DOHH2 (cell line): ENCODE measurements at regions not wholly inside any gene's neighbourhood (a gene's known extent, or its start where the extent isn't known, plus 50 kb on each side); places are given as distances from the start of the nearest gene placed in this dataset.

Source experiments
- H3F3A ChIP-seq: fragments of 200-600 bp; sonication (generic), shearing (Covaris generic); 2 replicates; pipeline ENCODE4 v1.6.0; 2016; ENCODE audit warnings: antibody characterized with exemption, mild to moderate bottlenecking; ENCODE audit not compliant: control insufficient read depth, insufficient read depth
- H3K27ac ChIP-seq: fragments of 200-600 bp; sonication (generic); 2 replicates; pipeline ENCODE4 v1.5.1; 2014; ENCODE audit warnings: low read depth, mild to moderate bottlenecking, low read length, moderate library complexity
- H3K27me3 ChIP-seq: fragments of 200-600 bp; sonication (generic); 2 replicates; pipeline ENCODE4 v1.6.1; 2014; ENCODE audit warnings: mild to moderate bottlenecking, low read length, mixed read lengths; ENCODE audit not compliant: control insufficient read depth
- H3K36me3 ChIP-seq: fragments of 200-600 bp; sonication (generic); 2 replicates; pipeline ENCODE4 v1.6.1; 2014; ENCODE audit warnings: mild to moderate bottlenecking, low read length, moderate library complexity, mixed read lengths; ENCODE audit not compliant: control insufficient read depth
- H3K4me1 ChIP-seq: fragments of 200-600 bp; sonication (generic); 2 replicates; pipeline ENCODE4 v1.6.1; 2014; ENCODE audit warnings: mild to moderate bottlenecking, low read length, mixed read lengths; ENCODE audit not compliant: control insufficient read depth
- H3K4me2 ChIP-seq: fragments of 200-600 bp; sonication (generic); 2 replicates; pipeline ENCODE4 v1.6.0; 2014; ENCODE audit warnings: mild to moderate bottlenecking, low read length, moderate library complexity
- H3K4me3 ChIP-seq: fragments of 200-600 bp; sonication (generic); 2 replicates; pipeline ENCODE4 v1.5.1; 2014; ENCODE audit warnings: mild to moderate bottlenecking, low read length, mixed read lengths
- H3K79me2 ChIP-seq: fragments of 200-600 bp; sonication (generic); 2 replicates; pipeline ENCODE4 v1.6.1; 2014; ENCODE audit warnings: mild to moderate bottlenecking, low read length, mixed read lengths; ENCODE audit not compliant: control insufficient read depth
- H3K9me2 ChIP-seq: fragments of 200-600 bp; sonication (generic); replicated peaks from 2 replicates; pipeline ENCODE4 v1.6.1; 2014; ENCODE audit warnings: mild to moderate bottlenecking, low read length, mixed read lengths; ENCODE audit not compliant: control insufficient read depth
- H3K9me3 ChIP-seq: fragments of 200-600 bp; sonication (generic); 2 replicates; pipeline ENCODE4 v1.6.1; 2014; ENCODE audit warnings: antibody characterized with exemption, low read length, mixed read lengths; ENCODE audit not compliant: control insufficient read depth, insufficient read depth
- H4K20me1 ChIP-seq: fragments of 200-600 bp; sonication (generic); 2 replicates; pipeline ENCODE4 v1.6.0; 2014; ENCODE audit warnings: low read depth, mild to moderate bottlenecking, antibody characterized with exemption, low read length, moderate library complexity; ENCODE audit not compliant: control insufficient read depth, insufficient read depth
- CTCF ChIP-seq: fragments of 200-600 bp; sonication (generic); IDR thresholded peaks from one replicate; pipeline ENCODE4 v1.5.1; 2014; ENCODE audit warnings: antibody characterized with exemption, mild to moderate bottlenecking, low read depth, low read length; ENCODE audit not compliant: poor library complexity, severe bottlenecking
- EZH2phosphoT487 ChIP-seq: fragments of 200-600 bp; sonication (generic); IDR thresholded peaks from 2 replicates; pipeline ENCODE4 v1.6.1; 2017; ENCODE audit warnings: borderline replicate concordance, mild to moderate bottlenecking, antibody characterized with exemption, low read length, moderate library complexity, mixed read lengths

- H3K4me3 ChIP-seq, result no peak overlapping the region
- H3K36me3 ChIP-seq, result no peaks in the 10 kb centered on the region
- H3K27ac ChIP-seq, result no peak overlapping the region
- H3K27me3 ChIP-seq, result no peaks in the 10 kb centered on the region
- no peaks in the 10 kb centered on the region for H4K20me1 ChIP-seq
- TF ChIP-seq CTCF (no peak), EZH2phosphoT487 (no peak)
- H3K4me2 ChIP-seq, result no peak overlapping the region
- no peaks in the 10 kb centered on the region for H3K9me2 ChIP-seq
- no peaks in the 10 kb centered on the region for H3K79me2 ChIP-seq
- H3F3A ChIP-seq, result no peaks in the 10 kb centered on the region
- H3K4me1 ChIP-seq, result no peaks in the 10 kb centered on the region
- no peaks in the 10 kb centered on the region for H3K9me3 ChIP-seq
Observed at GRCh38 chr20:4469910-4470309, 216.3 kb upstream of the PRNP start.

GRCh38 chr20:4468114-4468513 is 218.1 kb upstream of the PRNP start:
- no peak overlapping the region for H3K4me2 ChIP-seq

GRCh38 chr20:4465855-4466545 is 216.9 kb upstream of the ADRA1D start:
- Histone ChIP-seq H3F3A (no peaks in the 10 kb centered on the region), H3K9me3 (no peaks in the 10 kb centered on the region), H3K4me2 (no peak overlapping the region), H3K4me1 (no peaks in the 10 kb centered on the region), H3K9me2 (no peaks in the 10 kb centered on the region), H3K36me3 (no peaks in the 10 kb centered on the region), H4K20me1 (no peaks in the 10 kb centered on the region), H3K27ac (no peak overlapping the region), H3K27me3 (peaks cover 6% of the 10 kb centered on the region; the same call in 1 of the 2 replicates), H3K4me3 (no peak overlapping the region), H3K79me2 (no peaks in the 10 kb centered on the region)
- TF ChIP-seq CTCF, result no peak
- no peak for TF ChIP-seq EZH2phosphoT487

More at GRCh38 chr20:4468114-4468513, 218.1 kb upstream of the PRNP start:
- Histone ChIP-seq H4K20me1 (no peaks in the 10 kb centered on the region), H3K4me3 (no peak overlapping the region), H3K27ac (no peak overlapping the region), H3K27me3 (peaks cover 6% of the 10 kb centered on the region; the same call in 1 of the 2 replicates), H3K9me3 (no peaks in the 10 kb centered on the region), H3K79me2 (no peaks in the 10 kb centered on the region), H3F3A (no peaks in the 10 kb centered on the region), H3K36me3 (no peaks in the 10 kb centered on the region), H3K9me2 (no peaks in the 10 kb centered on the region), H3K4me1 (no peaks in the 10 kb centered on the region)
- no peak for TF ChIP-seq EZH2phosphoT487
- TF ChIP-seq CTCF, result no peak
